HG02973 (cell line): ENCODE measurements at regions not wholly inside any gene's neighbourhood (a gene's known extent, or its start where the extent isn't known, plus 50 kb on each side); places are given as distances from the start of the nearest gene placed in this dataset.

Experiments
- ATAC-seq: cut with Tn5 transposase; IDR thresholded peaks from one replicate; pipeline ENCODE4 v1.9.1; 2021; ENCODE audit warnings: moderate library complexity; ENCODE audit not compliant: unreplicated experiment

DNA sequence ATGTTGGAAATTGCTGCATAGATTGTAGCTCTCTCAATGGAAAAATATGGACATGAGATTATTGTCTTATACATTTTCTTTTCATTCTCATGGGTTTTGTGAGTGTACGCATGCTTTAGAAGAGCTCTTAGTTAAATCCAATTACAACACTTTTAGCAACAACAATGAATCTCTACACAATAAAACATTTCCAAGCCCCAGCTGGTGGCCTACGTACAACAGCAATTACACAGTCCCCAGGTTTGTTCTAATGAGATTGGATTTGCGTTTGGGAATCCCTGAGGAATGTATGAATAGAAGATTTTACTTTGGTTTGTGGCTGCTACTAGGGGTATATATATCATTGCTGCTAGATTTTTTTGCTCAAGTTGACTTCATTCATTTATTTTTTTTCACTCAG lies 98.6 kb downstream of the FHDC1 start:
- no peak for ATAC-seq

DNA sequence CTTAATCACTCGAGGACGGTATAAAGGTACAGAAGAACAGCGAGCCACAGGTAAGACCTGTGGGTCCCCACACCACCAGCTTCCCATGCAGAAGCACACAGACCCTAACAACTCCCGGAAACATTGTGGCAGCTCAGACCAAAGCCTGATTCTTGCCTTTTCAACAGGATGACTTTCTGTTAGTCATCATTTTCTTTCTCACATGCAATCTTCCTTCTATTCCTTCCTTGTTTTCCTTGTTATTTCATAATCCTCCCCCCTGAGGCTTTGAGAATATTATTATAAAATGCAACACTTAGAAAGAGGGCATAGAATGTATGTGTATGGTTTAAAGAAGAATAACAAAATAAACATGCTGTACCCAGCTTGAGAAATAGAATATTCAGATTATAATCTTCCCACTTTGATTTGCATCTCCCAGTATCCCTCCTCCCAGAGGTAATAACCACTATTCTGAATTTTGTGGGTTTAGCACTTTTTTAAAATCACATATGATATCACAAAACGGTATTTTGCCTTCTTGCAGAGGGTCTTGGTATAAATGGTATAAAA lies 100.9 kb downstream of the FHDC1 start:
- ATAC-seq = no peak

DNA sequence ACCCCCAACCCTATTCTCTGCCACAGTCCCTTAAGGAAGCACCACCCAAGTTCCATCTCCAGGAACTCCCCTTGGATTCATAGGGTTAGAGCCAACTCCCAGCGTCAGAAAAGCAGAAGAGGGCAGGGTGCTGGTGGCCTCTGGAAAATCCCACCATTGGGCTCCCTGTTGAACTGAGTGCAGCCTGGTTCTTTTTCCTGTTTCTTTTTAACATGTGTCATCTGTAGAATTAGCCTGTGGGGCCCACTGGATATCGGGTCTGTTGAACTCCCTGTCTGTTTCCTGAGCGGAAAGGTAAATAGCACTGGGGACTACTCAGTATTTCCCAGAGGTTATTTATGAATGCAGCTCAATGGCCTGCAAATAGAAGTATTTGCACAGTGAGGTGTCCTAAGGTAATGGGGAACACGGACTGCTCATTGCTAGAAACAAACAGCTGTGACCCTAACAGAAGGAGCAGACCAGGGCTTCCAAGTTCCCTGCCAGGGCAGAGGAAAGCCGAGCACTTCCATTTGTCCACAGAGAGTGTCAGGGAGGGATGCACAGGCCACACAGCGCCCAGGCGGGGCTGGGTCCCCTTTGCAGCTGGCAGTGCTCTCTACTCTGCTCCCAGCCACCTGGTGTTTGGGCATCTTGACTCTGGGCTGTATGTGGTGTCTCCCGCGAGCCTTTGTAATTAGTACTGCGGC lies 102.6 kb downstream of the FHDC1 start:
- ATAC-seq = no peak

DNA sequence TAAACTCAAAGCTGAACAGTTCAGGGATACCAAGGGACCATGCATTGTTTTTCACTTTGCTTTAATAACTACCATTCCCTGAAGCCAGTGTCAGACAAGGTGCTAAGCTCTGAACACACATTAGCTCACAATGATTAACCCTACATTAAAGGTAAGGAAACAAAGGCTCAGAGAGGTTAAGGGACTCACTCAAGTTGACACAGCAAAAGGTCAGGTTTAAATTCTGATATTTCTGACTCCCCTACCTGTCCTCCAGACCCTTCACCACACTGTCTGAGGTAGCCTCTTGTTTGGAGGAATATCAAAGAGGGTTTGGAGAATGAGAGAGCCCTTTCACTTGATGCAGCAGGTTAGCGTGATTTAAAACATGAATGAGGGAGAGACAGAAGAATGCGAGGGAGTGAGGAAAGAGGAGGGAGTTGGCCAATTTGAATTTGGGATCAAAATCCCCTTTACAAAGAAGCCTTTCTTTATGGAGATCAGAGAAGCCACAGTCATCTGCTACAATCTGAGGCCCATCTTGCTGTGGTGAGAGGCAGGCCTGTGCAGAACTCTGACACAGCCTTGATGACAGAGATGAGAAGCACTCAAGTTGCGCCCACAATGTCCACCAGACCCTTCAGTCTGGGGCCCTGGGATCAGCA lies 103.5 kb downstream of the FHDC1 start:
- ATAC-seq = no peak

DNA sequence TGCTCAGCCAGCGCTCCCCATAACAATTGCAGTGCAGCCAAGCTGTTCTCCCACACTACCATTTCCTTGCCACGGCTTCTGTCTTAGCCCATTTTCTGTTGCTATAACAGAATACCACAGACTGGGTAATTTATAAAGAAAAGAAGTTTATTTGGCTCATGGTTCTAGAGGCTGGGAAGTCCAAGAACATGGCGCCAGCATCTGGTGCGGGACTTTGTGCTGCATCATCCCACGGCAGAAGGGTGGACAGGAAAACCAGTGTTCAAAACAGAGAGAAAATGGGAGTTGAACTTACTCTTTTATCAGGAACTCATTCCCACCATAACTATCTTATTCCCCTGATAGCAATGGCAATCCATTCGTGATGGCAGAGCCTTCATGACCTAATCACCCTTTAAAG lies 104.6 kb downstream of the FHDC1 start:
- ATAC-seq = no peak

DNA sequence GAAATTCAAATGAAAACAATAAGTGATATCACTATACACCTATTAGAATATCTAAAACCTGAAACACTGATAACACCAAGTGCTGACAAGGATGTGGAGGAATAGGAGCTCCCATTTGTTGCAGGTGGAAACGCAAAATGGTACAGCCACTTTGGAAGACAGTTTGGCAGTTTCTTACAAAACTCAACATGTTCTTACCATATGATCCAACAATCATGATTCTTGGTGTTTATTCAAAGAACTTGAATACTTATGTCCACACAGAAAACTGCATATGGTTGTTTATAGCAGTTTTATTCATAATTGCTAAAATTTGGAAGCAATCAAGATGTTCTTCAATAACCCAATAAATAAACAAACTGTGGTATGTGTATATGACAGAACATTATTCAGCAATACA lies 107.9 kb downstream of the FHDC1 start:
- no peak for ATAC-seq

DNA sequence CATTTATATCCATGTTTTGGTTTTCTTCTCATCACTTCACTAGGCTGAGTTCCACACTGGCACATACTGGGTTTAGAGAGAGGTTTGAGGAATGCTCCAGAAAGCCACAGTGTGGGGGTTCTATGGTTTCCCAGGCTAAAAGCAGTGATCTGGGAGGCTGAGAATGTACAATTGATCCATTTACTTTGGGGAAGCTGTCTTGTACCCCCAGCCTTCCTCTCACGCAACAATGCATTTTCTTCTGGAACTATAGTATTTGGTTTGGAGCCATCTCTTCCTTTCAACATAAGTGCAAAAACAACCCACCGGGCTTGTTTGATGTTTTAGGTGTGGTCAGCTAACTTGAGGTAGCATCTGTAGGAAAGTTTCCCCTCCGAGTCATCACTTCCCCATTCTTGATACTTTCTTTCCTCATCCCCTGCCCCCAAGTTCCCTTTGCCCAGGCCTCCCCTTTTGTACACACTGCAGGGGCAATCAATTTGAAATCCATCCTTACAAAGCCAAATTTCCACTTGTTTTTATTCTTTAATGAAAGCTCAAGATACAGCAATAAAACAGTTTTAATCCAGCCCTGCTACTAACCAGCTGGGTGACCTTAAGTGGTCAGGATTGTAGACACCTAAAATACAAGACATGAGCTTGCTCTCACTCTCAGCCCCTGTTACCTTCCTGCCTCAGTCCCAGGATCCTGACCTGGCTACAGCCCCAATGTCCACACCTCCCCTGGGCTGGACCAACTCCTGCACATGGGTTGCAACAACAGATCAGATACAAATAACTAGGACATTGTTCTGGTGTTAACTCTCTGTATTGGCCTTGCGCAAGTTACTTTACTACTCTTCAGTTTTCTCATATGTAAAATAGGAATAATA lies 109.2 kb downstream of the FHDC1 start:
- ATAC-seq = no peak

DNA sequence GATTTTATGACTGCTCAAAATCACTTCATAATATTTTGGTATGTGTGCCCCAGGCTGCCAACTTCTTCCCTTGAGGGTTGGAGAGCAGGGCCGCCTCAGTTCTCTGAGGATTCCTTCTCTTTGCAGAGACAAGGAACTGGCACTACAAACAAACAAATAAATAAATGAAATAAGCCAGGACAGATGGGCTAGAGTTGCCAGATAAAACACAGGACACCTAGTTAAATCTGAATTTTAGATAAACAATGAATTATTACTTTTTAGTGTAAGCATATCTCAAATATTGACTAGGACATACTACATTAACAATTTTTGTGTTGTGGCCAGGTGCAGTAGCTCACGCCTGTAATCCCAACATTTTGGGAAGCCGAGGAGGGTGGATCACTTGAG lies 122.5 kb downstream of the FHDC1 start:
- ATAC-seq = no peak

DNA sequence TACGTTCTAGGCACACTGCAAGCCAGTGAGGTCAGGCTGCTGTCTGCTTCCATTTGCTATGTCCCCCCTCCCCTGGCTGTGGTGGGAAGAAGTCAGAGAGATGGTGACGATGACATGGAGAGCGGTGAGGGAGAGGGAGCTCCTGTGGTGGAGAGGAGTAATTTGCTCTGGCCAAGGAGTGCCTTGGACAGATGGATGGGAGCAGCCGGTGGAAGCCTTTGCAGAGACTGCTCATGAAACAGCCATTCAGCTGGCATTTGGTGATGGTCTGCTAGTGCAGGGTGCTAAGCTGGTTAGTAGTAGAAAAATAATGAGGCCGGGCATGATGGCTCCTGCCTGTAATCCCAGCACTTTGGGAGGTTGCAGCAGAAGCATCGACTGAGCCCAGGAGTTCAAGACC lies 124.1 kb downstream of the FHDC1 start:
- ATAC-seq = no peak

DNA sequence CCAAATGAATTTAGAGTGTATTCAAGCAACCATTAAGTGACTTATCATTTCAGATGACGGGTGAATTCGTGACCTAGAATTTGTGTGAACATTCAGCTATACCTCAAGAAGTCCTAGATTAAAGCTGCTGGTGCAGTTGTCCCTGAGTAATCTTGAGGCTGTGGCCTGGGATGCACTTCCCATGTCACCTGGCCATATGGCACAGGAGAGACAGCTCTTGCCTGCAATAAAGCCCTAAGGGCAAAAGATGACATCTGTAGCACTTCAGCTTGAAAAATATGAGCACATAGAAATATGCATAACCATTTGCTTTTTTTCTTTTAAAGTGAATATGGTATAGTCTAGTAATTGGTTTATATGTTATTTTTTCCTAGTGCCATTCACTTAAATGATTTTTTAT lies 125.8 kb downstream of the FHDC1 start:
- ATAC-seq = no peak

DNA sequence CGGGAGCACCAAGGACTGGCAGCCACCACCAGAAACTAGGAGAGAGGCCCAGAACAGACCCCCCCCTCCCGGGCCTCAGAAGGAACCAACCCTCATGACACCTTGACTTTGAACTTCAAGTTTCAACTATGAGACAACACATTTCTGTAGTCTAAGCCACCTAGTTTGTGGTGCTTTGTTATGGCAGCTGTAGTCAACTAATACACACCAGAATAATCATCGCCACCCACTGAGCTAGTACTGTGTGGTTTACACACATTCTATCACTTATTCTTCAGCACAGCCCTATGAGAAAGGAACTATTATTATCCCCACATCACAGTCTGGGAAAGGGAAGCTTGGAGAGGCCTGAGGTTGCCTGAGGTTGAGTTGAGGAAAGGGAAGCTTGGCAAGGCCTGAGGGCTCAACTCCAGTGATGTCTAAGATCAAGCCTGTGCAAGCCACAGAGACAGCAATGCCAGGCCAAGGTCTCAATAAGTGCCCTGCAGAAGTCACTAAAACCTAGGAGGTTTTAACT lies 126.6 kb downstream of the FHDC1 start:
- ATAC-seq = no peak

DNA sequence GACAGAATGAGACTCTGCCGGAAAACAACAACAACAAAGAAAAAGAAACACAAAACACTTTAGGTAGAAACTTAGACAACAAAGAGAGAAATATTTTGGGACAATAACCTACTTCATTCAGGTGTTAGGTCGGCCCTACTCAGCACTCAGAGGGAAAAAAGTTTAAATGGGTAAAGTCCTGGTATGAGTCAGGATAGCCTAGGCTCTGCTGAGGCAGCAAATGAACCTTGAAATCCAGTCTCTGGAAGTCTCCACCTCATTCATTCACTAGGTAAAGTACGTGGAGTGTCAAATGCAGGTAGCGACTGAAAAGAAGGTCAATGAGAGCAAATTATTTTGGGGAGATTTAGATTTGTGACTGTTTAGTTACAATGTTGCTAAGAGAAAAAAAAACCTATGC lies 127.4 kb downstream of the FHDC1 start:
- no peak for ATAC-seq

DNA sequence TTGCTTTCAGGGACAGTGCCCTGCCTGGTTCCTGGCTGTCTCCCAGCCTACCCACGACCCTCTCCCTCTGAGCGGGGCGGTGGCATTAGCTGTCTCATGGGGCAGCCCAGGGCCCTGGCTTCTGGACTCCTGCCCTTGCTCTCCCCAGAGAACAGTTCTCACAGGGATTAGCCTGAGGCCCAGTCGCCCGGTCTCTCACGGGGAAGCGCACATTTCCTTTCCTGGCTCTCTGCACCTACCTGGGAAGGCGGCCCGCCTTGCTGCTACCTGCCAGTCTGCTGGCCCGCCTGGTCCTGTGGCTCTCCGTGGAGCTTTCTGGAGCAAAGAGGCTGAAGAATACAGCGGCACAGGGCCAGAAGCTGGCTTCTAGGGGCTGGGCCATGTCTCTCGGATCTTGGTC lies 128.4 kb downstream of the FHDC1 start:
- no peak for ATAC-seq

DNA sequence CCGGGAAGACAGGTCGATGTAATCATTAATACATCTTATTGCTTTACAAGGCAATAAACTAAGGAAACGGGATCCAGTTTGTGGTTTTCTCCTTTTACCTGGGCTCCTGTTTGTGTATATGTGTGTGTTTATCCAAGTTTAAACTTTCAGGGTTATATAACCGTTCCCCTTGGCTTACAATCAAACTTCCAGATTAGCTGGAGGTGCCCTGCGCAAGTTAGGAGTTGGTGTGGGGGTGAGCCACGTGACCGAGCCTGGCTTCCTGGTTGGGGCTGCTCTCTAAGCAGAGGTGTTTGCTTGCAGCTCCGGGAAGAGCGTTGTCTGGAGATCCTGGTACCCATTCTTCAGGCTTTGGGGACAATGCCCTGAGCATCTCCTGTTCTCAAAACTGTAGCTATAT lies 129.2 kb downstream of the FHDC1 start:
- no peak for ATAC-seq

DNA sequence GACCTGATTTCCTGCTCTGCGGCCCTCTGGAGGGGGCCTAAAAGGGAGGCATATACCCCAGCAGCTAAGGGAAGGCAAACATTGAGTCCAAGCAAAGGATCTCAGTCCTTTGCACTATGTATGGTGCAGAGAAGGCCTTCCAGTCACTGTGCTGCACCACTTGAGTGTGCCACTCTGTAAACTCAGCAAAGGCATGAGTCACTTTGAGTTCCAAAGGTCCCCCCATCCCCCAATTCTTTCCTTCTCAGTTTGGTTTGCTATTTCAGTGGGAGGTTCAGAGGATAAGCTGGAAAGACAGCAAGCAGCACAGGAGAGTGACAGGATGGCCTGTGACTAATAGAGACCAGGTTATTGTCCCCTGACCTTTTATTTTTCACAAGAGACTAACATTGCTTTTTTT lies 131.3 kb downstream of the FHDC1 start:
- no peak for ATAC-seq

DNA sequence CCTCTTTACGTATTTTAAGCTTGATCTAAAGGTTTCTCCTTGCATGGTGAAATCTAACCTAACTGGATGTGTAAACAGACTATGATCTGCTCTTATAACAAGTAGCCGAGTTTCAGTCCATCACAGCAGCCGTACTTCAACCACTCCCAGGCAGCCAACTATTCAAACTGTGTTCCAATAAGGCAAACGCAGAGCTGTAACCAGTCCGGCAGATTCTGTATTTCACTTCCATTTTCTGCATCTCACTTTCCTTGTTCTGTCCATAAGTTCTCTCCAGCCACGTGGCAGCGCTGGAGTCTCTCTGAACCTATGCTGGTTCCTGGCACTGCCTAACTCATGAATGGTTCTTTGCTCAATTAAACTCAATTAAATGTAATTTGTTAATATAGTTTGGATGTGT lies 132.6 kb downstream of the FHDC1 start:
- ATAC-seq = no peak

DNA sequence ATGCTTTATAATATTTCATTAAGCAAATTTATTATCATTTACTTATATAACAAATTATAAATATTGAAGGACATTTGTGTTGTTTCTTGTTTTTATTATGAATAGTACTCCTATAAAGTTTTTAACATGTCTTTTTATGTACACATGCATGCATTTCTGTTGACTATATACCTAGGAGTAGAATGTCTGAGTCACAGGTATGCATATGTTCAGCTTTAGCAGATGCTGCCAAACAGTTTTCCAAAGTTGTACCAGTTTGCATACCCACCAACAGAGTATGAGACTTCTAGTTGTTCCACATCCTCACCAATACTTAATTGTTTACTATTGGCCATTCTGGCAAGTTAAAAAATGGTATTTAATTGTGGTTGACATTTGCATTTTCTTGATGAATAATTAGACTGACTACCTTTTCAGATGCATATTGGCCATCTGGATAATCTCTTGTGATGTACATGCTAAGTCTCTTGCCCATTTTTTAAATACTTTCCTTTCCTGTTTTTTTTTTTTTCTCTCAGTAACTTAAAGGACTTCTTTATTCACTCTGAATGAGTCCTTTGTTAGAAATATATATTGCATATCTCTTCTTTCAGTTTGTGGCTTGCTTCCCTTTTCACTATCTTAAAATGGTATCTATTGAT lies 132.2 kb upstream of the TRIM2 start:
- no peak for ATAC-seq

DNA sequence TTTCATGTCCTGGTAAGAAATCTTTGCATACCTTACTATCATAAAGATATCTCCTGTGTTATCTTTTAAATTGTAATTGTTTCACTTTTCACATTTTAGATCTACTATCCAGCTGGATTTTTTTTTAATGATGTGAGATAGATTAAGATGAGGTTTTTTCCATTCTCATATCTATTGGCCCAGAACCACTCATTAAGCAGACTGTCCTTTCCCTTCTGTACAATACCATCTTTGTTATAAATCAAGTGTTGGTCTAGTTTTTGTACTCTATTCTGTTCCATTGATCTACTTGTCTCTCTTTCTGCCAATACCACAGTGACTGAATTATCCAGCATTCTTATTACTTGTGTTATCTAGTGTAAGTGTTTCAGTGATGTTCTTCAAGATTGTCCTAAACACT lies 131.6 kb upstream of the TRIM2 start:
- ATAC-seq = no peak

DNA sequence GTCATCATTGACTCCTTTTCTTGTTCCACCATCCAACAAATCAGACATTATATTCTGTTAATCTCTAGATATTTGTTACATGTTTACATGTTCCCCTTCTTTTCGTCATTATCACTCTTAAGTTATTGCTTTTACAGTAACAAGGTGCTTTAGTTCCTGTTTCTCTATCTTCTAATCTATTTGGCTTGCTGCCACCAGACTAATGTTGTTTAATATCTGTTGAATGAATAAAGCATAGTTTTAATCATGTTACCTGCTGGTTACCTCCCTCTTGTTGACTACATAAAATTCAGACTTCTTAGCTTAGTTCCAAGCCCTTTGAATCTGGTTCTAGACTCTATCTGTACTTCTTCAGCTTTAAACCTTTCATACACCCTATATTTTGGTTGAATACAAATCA lies 129.8 kb upstream of the TRIM2 start:
- no peak for ATAC-seq

DNA sequence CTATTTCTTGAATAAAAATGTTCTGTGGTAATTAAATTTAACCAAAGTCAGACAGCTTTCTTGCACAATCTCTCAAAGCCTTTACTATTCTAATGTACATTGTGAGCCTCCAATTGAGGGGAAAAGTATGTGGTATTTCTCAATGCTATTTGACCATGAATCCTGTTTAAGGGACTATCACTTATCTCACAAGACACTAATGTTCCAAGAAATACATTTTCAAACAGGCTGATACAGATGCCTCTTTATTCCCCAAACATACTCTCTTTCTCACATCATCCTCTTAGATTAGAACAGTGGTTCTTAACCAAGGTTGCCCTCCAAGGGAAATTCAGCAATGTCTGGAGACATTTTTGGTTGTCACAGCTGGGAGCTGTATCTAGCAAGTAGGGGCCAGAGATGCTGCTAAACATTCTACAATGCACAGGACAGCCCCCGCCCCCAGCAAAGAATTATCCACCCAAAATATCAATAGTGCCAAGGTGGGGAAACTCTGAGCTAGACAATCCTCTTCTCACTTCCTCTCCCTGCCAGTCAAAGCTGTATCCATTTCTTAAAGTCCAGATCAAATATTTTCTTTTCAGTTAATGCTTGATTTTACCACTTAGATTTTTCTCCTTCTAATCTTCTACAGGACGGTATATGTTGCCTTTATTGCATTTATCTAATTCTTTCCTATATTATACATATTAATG lies 129.2 kb upstream of the TRIM2 start:
- ATAC-seq = no peak
